ENCODE measurements at regions not wholly inside any gene's neighbourhood (a gene's known extent, or its start where the extent isn't known, plus 50 kb on each side); places are given as distances from the start of the nearest gene placed in this dataset.

- H3K4me3 Mint-ChIP-seq: no peak overlapping the region
- H3K4me1 Mint-ChIP-seq: no peaks in the 10 kb centered on the region
- ATAC-seq: no peak
- CTCF ChIA-PET: interaction anchor here (0.7 to 1.5 kb wide), 3 partner anchors 9 to 52 kb away, joined by 3 to 4 read pairs (median 3); no protein-coding TSS in a partner anchor
- no peaks in the 10 kb centered on the region for H3K36me3 Mint-ChIP-seq (ENCODE audit: low read depth)
- no peaks in the 10 kb centered on the region for H3K9me3 Mint-ChIP-seq (ENCODE audit: low read depth)
- no peak for DNase-seq
- peaks cover 4% of the 10 kb centered on the region for H3K27me3 Mint-ChIP-seq
- POLR2A ChIA-PET: no interaction called here
- no peak overlapping the region for H3K27ac Mint-ChIP-seq
- intact Hi-C loops (cut with DNase I, micrococcal nuclease): no loop called here
Measured at GRCh38 chr2:171608168-171608567, 79.1 kb upstream of the DYNC1I2 start.

- POLR2A ChIA-PET: no interaction called here
- H3K4me1 Mint-ChIP-seq: no peaks in the 10 kb centered on the region
- H3K4me3 Mint-ChIP-seq: no peak overlapping the region
- no peaks in the 10 kb centered on the region for H3K9me3 Mint-ChIP-seq (ENCODE audit: low read depth)
- H3K27ac Mint-ChIP-seq: no peak overlapping the region
- DNase-seq: no peak
- ATAC-seq: no peak
- CTCF ChIA-PET: interaction anchor here (0.5 to 1.9 kb wide), 3 partner anchors 11 to 40 kb away, joined by 3 to 12 read pairs (median 3); no protein-coding TSS in a partner anchor
- H3K27me3 Mint-ChIP-seq: peaks cover 2% of the 10 kb centered on the region
- no peaks in the 10 kb centered on the region for H3K36me3 Mint-ChIP-seq (ENCODE audit: low read depth)
- intact Hi-C loops (cut with DNase I, micrococcal nuclease): no loop called here
Measured at GRCh38 chr2:171610824-171611223, 76.4 kb upstream of the DYNC1I2 start.

GRCh38 chr2:171615069-171615468 lies 72.2 kb upstream of the DYNC1I2 start:
- CTCF ChIA-PET: interaction anchor here (0.6 to 0.7 kb wide), 2 partner anchors 88 to 239 kb away, joined by 3 read pairs; no protein-coding TSS in a partner anchor
- POLR2A ChIA-PET: no interaction called here
- ATAC-seq (no peak), DNase-seq (no peak)
- Mint-ChIP-seq H3K27me3 (peaks cover 2% of the 10 kb centered on the region), H3K36me3 (ENCODE audit: low read depth) (no peaks in the 10 kb centered on the region), H3K9me3 (ENCODE audit: low read depth) (no peaks in the 10 kb centered on the region), H3K27ac (no peak overlapping the region), H3K4me1 (no peaks in the 10 kb centered on the region), H3K4me3 (no peak overlapping the region)
- intact Hi-C loops (cut with DNase I, micrococcal nuclease): no loop called here

- Mint-ChIP-seq H3K4me1 (no peaks in the 10 kb centered on the region), H3K9me3 (ENCODE audit: low read depth) (no peaks in the 10 kb centered on the region), H3K27ac (no peak overlapping the region), H3K4me3 (no peak overlapping the region), H3K27me3 (no peaks in the 10 kb centered on the region), H3K36me3 (ENCODE audit: low read depth) (no peaks in the 10 kb centered on the region)
- CTCF ChIA-PET: interaction anchor here (1.0 to 1.4 kb wide), 2 partner anchors 21 to 44 kb away, joined by 3 read pairs; no protein-coding TSS in a partner anchor
- ATAC-seq (no peak), DNase-seq (no peak)
- POLR2A ChIA-PET: no interaction called here
- intact Hi-C loops (cut with DNase I, micrococcal nuclease): no loop called here
Measured at GRCh38 chr2:171617981-171618380, 69.3 kb upstream of the DYNC1I2 start.

GRCh38 chr2:171625006-171625405 lies 62.3 kb upstream of the DYNC1I2 start:
- DNase-seq: no peak
- Mint-ChIP-seq H3K9me3 (ENCODE audit: low read depth) (peaks cover 4% of the 10 kb centered on the region), H3K4me1 (no peaks in the 10 kb centered on the region), H3K27ac (no peak overlapping the region), H3K27me3 (no peaks in the 10 kb centered on the region), H3K36me3 (ENCODE audit: low read depth) (no peaks in the 10 kb centered on the region), H3K4me3 (no peak overlapping the region)
- ChIA-PET CTCF (interaction anchor here (1.3 to 1.7 kb wide), 2 partner anchors 11 to 26 kb away, joined by 3 to 8 read pairs; no protein-coding TSS in a partner anchor), POLR2A (interaction anchor here (0.5 to 1.0 kb wide), 2 partner anchors 12 to 23 kb away, joined by 4 to 6 read pairs; no protein-coding TSS in a partner anchor)
- no peak for ATAC-seq
- intact Hi-C loops (cut with DNase I, micrococcal nuclease): no loop called here

GRCh38 chr2:171626949-171627348 lies 60.3 kb upstream of the DYNC1I2 start:
- peaks cover 20% of the 10 kb centered on the region for H3K9me3 Mint-ChIP-seq (ENCODE audit: low read depth)
- intact Hi-C loops (cut with DNase I, micrococcal nuclease): no loop called here
- no peak overlapping the region for H3K27ac Mint-ChIP-seq
- CTCF ChIA-PET: interaction anchor here (0.6 kb wide), 1 partner anchor 58 kb away, joined by 3 read pairs; no protein-coding TSS in a partner anchor
- H3K4me1 Mint-ChIP-seq: no peaks in the 10 kb centered on the region
- H3K36me3 Mint-ChIP-seq (ENCODE audit: low read depth): peaks cover 2% of the 10 kb centered on the region
- DNase-seq (no peak), ATAC-seq (no peak)
- POLR2A ChIA-PET: no interaction called here
- peaks cover 2% of the 10 kb centered on the region for H3K27me3 Mint-ChIP-seq
- no peak overlapping the region for H3K4me3 Mint-ChIP-seq

GRCh38 chr2:171627412-171627811 lies 59.9 kb upstream of the DYNC1I2 start:
- no peak overlapping the region for H3K27ac Mint-ChIP-seq
- peaks cover 2% of the 10 kb centered on the region for H3K27me3 Mint-ChIP-seq
- ATAC-seq (no peak), DNase-seq (no peak)
- H3K4me1 Mint-ChIP-seq: no peaks in the 10 kb centered on the region
- no peak overlapping the region for H3K4me3 Mint-ChIP-seq
- peaks cover 2% of the 10 kb centered on the region for H3K36me3 Mint-ChIP-seq (ENCODE audit: low read depth)
- intact Hi-C loops (cut with DNase I, micrococcal nuclease): no loop called here
- H3K9me3 Mint-ChIP-seq (ENCODE audit: low read depth): peaks cover 25% of the 10 kb centered on the region
- ChIA-PET CTCF (interaction anchor here (0.6 kb wide), 1 partner anchor 57 kb away, joined by 3 read pairs; no protein-coding TSS in a partner anchor), POLR2A (interaction anchor here (0.6 kb wide), 1 partner anchor 1245 kb away, joined by 3 read pairs; no protein-coding TSS in a partner anchor)

GRCh38 chr2:171629113-171629512 lies 58.2 kb upstream of the DYNC1I2 start:
- H3K27me3 Mint-ChIP-seq: peaks cover 2% of the 10 kb centered on the region
- no peak for DNase-seq
- ChIA-PET CTCF (interaction anchor here (0.6 kb wide), 1 partner anchor 654 kb away, joined by 3 read pairs; no protein-coding TSS in a partner anchor), POLR2A (no interaction called here)
- H3K36me3 Mint-ChIP-seq (ENCODE audit: low read depth): peaks cover 2% of the 10 kb centered on the region
- H3K4me1 Mint-ChIP-seq: no peaks in the 10 kb centered on the region
- peaks cover 25% of the 10 kb centered on the region for H3K9me3 Mint-ChIP-seq (ENCODE audit: low read depth)
- H3K4me3 Mint-ChIP-seq: no peak overlapping the region
- intact Hi-C loops (cut with DNase I, micrococcal nuclease): no loop called here
- H3K27ac Mint-ChIP-seq: no peak overlapping the region
- ATAC-seq: no peak

GRCh38 chr2:171630089-171630770 lies 57.0 kb upstream of the DYNC1I2 start:
- no peak for DNase-seq
- POLR2A ChIA-PET: no interaction called here

GRCh38 chr2:171630812-171631626 lies 56.2 kb upstream of the DYNC1I2 start:
- Mint-ChIP-seq H3K36me3 (ENCODE audit: low read depth) (peaks cover 2% of the 10 kb centered on the region), H3K27ac (no peak overlapping the region)
- CTCF ChIA-PET: interaction anchor here (0.6 kb wide), 1 partner anchor 35 kb away, joined by 3 read pairs; no protein-coding TSS in a partner anchor

More at GRCh38 chr2:171630089-171630770, 57.0 kb upstream of the DYNC1I2 start:
- no peak overlapping the region for H3K27ac Mint-ChIP-seq
- peaks cover 2% of the 10 kb centered on the region for H3K36me3 Mint-ChIP-seq (ENCODE audit: low read depth)
- intact Hi-C loops (cut with DNase I, micrococcal nuclease): no loop called here
- peaks cover 25% of the 10 kb centered on the region for H3K9me3 Mint-ChIP-seq (ENCODE audit: low read depth)
- CTCF ChIA-PET: interaction anchor here (0.6 kb wide), 1 partner anchor 34 kb away, joined by 3 read pairs; no protein-coding TSS in a partner anchor
- ATAC-seq: no peak
- no peak overlapping the region for H3K4me3 Mint-ChIP-seq
- peaks cover 2% of the 10 kb centered on the region for H3K27me3 Mint-ChIP-seq
- H3K4me1 Mint-ChIP-seq: no peaks in the 10 kb centered on the region

More at GRCh38 chr2:171630812-171631626, 56.2 kb upstream of the DYNC1I2 start:
- POLR2A ChIA-PET: no interaction called here
- intact Hi-C loops (cut with DNase I, micrococcal nuclease): no loop called here
- H3K4me1 Mint-ChIP-seq: no peaks in the 10 kb centered on the region
- H3K4me3 Mint-ChIP-seq: no peak overlapping the region
- ATAC-seq: no peak
- peaks cover 25% of the 10 kb centered on the region for H3K9me3 Mint-ChIP-seq (ENCODE audit: low read depth)
- peaks cover 2% of the 10 kb centered on the region for H3K27me3 Mint-ChIP-seq
- DNase-seq: no peak

Data from activated CD4-positive, alpha-beta T cell treated with anti-CD3 and anti-CD28 coated beads for 36 hours (primary cell).